ENCODE measurements at regions not wholly inside any gene's neighbourhood (a gene's known extent, or its start where the extent isn't known, plus 50 kb on each side); places are given as distances from the start of the nearest gene placed in this dataset.

- TF ChIP-seq, protein P1, sequence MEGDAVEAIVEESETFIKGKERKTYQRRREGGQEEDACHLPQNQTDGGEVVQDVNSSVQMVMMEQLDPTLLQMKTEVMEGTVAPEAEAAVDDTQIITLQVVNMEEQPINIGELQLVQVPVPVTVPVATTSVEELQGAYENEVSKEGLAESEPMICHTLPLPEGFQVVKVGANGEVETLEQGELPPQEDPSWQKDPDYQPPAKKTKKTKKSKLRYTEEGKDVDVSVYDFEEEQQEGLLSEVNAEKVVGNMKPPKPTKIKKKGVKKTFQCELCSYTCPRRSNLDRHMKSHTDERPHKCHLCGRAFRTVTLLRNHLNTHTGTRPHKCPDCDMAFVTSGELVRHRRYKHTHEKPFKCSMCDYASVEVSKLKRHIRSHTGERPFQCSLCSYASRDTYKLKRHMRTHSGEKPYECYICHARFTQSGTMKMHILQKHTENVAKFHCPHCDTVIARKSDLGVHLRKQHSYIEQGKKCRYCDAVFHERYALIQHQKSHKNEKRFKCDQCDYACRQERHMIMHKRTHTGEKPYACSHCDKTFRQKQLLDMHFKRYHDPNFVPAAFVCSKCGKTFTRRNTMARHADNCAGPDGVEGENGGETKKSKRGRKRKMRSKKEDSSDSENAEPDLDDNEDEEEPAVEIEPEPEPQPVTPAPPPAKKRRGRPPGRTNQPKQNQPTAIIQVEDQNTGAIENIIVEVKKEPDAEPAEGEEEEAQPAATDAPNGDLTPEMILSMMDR (IDR thresholded peaks at IDR 0.05): no peak
- TF ChIP-seq ZFX (IDR thresholded peaks at IDR 0.05; ENCODE audit: borderline replicate concordance): no peak
Observed at GRCh38 chr17:77288115-77288619, 147.4 kb downstream of the SEC14L1 start.

Data from 22Rv1 (cell line).